WTC11 (cell line): ENCODE measurements at regions not wholly inside any gene's neighbourhood (a gene's known extent, or its start where the extent isn't known, plus 50 kb on each side); places are given as distances from the start of the nearest gene placed in this dataset.

Source experiments
- CTCF ChIP-seq: fragments of 200-600 bp; IDR thresholded peaks from 2 replicates; pipeline ENCODE4 v1.8.0; 2022; ENCODE audit warnings: antibody characterized with exemption
- FOXK1 ChIP-seq: sonication (generic); formaldehyde crosslinking; IDR thresholded peaks from 2 replicates; pipeline ENCODE4 v1.8.0; 2022; ENCODE audit warnings: mild to moderate bottlenecking, moderate library complexity, missing genetic modification reagents
- HMGXB4 ChIP-seq: sonication (generic); formaldehyde crosslinking; IDR thresholded peaks from 2 replicates; pipeline ENCODE4 v1.8.1; 2023; ENCODE audit warnings: mild to moderate bottlenecking, moderate library complexity, missing genetic modification reagents
- NR2C2 ChIP-seq: sonication (generic); formaldehyde crosslinking; IDR thresholded peaks from 2 replicates; pipeline ENCODE4 v1.8.0; 2022; ENCODE audit warnings: mild to moderate bottlenecking, missing genetic modification reagents
- PRDM15 ChIP-seq: sonication (generic); formaldehyde crosslinking; IDR thresholded peaks from 2 replicates; pipeline ENCODE4 v1.8.0; 2022; ENCODE audit warnings: missing genetic modification reagents
- RELA ChIP-seq: sonication (generic); formaldehyde crosslinking; IDR thresholded peaks from 2 replicates; pipeline ENCODE4 v1.8.1; 2022; ENCODE audit warnings: missing genetic modification reagents, mild to moderate bottlenecking, borderline replicate concordance
- ZBTB21 ChIP-seq: sonication (generic); formaldehyde crosslinking; IDR thresholded peaks from 2 replicates; pipeline ENCODE4 v1.8.1; 2023; ENCODE audit warnings: mild to moderate bottlenecking, missing genetic modification reagents, borderline replicate concordance
- TF ChIP-seq, protein P1 (sequence below): sonication (generic); formaldehyde crosslinking; IDR thresholded peaks from 2 replicates; pipeline ENCODE4 v1.8.1; 2023; ENCODE audit warnings: mild to moderate bottlenecking, missing genetic modification reagents, moderate library complexity

DNA sequence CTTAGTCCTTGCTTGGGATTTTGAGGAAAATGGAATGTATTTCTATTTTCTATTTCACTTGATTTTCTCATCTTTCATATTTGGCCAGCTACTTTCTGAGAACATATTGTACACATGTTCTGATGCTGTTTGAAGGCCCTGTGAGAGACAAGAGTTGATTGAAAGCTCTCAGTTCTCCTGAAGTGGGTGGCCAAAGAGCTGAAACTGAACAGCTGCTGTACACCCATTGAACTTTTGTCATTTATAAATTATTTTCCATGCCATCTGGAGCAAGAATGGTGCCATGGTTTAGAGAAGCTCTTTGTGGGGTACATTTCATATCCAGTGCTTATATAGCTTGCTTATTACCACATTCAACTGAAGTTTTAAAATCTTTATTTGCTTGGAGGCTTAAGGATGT lies 298.3 kb downstream of the PRL start:
- TF ChIP-seq HMGXB4 (CRISPR knock-in tag) (no peak), CTCF (no peak), FOXK1 (CRISPR knock-in tag) (no peak), ZBTB21 (CRISPR knock-in tag) (no peak), RELA (CRISPR knock-in tag) (no peak), PRDM15 (CRISPR knock-in tag) (no peak), NR2C2 (CRISPR knock-in tag) (no peak)
- TF ChIP-seq, protein P1, sequence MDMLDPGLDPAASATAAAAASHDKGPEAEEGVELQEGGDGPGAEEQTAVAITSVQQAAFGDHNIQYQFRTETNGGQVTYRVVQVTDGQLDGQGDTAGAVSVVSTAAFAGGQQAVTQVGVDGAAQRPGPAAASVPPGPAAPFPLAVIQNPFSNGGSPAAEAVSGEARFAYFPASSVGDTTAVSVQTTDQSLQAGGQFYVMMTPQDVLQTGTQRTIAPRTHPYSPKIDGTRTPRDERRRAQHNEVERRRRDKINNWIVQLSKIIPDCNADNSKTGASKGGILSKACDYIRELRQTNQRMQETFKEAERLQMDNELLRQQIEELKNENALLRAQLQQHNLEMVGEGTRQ (CRISPR knock-in tag) = no peak
